ENCODE measurements at regions not wholly inside any gene's neighbourhood (a gene's known extent, or its start where the extent isn't known, plus 50 kb on each side); places are given as distances from the start of the nearest gene placed in this dataset.

DNA sequence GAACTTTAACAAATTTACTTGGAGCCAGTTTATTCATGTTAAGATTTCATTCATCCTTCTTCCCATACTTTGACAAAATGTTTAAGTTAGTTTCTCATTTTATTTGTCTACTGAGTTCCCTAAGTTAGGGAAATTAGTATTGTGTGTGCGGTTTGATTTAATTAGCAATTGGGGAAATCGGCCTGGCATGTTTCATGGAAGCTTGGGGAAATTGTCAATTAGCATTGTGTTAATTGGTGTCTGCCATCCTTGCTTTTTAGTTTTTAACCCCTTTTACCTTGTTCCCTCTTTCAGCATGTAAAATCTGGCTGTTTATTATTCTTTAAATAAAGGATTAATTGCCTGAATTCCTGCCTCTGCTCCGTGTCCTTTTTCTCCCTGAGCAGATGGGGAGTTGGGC is 279.6 kb downstream of the BCL11A start:
- TF ChIP-seq, protein P1, sequence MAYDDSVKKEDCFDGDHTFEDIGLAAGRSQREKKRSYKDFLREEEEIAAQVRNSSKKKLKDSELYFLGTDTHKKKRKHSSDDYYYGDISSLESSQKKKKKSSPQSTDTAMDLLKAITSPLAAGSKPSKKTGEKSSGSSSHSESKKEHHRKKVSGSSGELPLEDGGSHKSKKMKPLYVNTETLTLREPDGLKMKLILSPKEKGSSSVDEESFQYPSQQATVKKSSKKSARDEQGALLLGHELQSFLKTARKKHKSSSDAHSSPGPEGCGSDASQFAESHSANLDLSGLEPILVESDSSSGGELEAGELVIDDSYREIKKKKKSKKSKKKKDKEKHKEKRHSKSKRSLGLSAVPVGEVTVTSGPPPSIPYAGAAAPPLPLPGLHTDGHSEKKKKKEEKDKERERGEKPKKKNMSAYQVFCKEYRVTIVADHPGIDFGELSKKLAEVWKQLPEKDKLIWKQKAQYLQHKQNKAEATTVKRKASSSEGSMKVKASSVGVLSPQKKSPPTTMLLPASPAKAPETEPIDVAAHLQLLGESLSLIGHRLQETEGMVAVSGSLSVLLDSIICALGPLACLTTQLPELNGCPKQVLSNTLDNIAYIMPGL (CRISPR knock-in tag; IDR thresholded peaks at IDR 0.05; ENCODE audit: borderline replicate concordance): no peak
- TF ChIP-seq, protein P2, sequence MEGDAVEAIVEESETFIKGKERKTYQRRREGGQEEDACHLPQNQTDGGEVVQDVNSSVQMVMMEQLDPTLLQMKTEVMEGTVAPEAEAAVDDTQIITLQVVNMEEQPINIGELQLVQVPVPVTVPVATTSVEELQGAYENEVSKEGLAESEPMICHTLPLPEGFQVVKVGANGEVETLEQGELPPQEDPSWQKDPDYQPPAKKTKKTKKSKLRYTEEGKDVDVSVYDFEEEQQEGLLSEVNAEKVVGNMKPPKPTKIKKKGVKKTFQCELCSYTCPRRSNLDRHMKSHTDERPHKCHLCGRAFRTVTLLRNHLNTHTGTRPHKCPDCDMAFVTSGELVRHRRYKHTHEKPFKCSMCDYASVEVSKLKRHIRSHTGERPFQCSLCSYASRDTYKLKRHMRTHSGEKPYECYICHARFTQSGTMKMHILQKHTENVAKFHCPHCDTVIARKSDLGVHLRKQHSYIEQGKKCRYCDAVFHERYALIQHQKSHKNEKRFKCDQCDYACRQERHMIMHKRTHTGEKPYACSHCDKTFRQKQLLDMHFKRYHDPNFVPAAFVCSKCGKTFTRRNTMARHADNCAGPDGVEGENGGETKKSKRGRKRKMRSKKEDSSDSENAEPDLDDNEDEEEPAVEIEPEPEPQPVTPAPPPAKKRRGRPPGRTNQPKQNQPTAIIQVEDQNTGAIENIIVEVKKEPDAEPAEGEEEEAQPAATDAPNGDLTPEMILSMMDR (IDR thresholded peaks at IDR 0.05): no peak
- TF ChIP-seq POLR2A (IDR thresholded peaks at IDR 0.05; ENCODE audit: low read length): no peak
- no peak for TF ChIP-seq RAD21 (conservative IDR thresholded peaks at IDR 0.05 in 1 of 2, IDR thresholded peaks at IDR 0.05 in 1 of 2)
- TF ChIP-seq SMC3 (IDR thresholded peaks at IDR 0.05): no peak
- TF ChIP-seq CHD2 (IDR thresholded peaks at IDR 0.05; ENCODE audit: low read length, partially characterized antibody): no peak
- TF ChIP-seq MAFK (IDR thresholded peaks at IDR 0.05; ENCODE audit: partially characterized antibody): no peak

Data from A549 (cell line).